ENCODE measurements at regions not wholly inside any gene's neighbourhood (a gene's known extent, or its start where the extent isn't known, plus 50 kb on each side); places are given as distances from the start of the nearest gene placed in this dataset.

DNA sequence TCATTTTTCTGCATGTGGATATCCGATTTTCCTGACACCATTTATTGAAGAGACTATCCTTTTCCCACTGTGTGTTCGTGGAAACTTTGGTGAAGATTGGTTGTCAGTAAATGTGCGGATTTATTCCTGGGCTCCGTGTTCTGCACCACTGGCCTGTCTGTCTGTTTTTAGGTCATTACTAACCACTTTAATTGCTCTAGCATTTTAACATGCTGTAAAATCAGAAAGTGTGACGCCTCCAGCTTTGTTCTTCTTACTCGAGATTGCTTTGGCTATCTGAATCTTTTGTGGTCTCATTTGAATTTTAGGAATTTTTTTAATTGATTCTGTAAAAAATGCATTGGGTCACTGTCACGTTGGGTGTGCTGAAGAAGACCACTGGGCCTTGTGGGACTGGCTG lies 1458.7 kb downstream of the AACS start:
- ChIA-PET CTCF (no interaction called here), POLR2A (no interaction called here)
- DNase-seq (ENCODE audit: low read depth, low spot score) (no peak), FAIRE-seq (no peak)
- Histone ChIP-seq H3K4me1 (ENCODE audit: control insufficient read depth, extremely low read depth, insufficient read depth, low read length) (no peaks in the 10 kb centered on the region), H3K27ac (ENCODE audit: insufficient read depth, low read depth, low read length) (no peak overlapping the region), H3K4me2 (ENCODE audit: insufficient read depth, low read length) (no peak overlapping the region), H3K36me3 (ENCODE audit: control insufficient read depth in 2 of 2, extremely low read depth in 1 of 2, insufficient read depth in 2 of 2, low read length in 2 of 2) (no peaks in the 10 kb centered on the region), H3K9me1 (replicated peaks; ENCODE audit: control insufficient read depth, extremely low read depth, insufficient read depth, low read length) (no peaks in the 10 kb centered on the region), H2AFZ (ENCODE audit: low read depth, low read length) (no peak overlapping the region), H4K20me1 (replicated peaks; ENCODE audit: control insufficient read depth, extremely low read depth, insufficient read depth, low read length) (no peaks in the 10 kb centered on the region), H3K9ac (replicated peaks; ENCODE audit: extremely low read depth, insufficient read depth, low read length) (no peak overlapping the region), H3K79me2 (ENCODE audit: control insufficient read depth, insufficient read depth, low read length) (no peaks in the 10 kb centered on the region), H3K4me3 (replicated peaks in 1 of 3; ENCODE audit: insufficient read depth in 1 of 3, low read depth in 1 of 3, low read length in 3 of 3) (no peak overlapping the region), H3K27me3 (ENCODE audit: control insufficient read depth in 2 of 2, insufficient read depth in 2 of 2, low read length in 2 of 2) (no peaks in the 10 kb centered on the region), H3K9me3 (replicated peaks; ENCODE audit: control insufficient read depth, insufficient read depth, low read length) (peaks cover 4% of the 10 kb centered on the region)
- BruUV-seq (replicated peaks) = no TSS peak
- intact Hi-C loops (cut with micrococcal nuclease) (no loop called here), dilution Hi-C loops (cut with MboI; ENCODE audit: extremely low pct_ligation_motif_present, low sequenced_read_pairs) (no loop called here)
- no peak for TF ChIP-seq GATA2 (IDR thresholded peaks at IDR 0.05; ENCODE audit: insufficient read depth, insufficient read length, low read depth, low read length)
- TF ChIP-seq, protein P1, sequence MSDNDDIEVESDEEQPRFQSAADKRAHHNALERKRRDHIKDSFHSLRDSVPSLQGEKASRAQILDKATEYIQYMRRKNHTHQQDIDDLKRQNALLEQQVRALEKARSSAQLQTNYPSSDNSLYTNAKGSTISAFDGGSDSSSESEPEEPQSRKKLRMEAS (IDR thresholded peaks at IDR 0.05; ENCODE audit: insufficient read depth, insufficient read length) = no peak
- no peak for TF ChIP-seq FOS (IDR thresholded peaks at IDR 0.05; ENCODE audit: borderline replicate concordance, insufficient read depth, low read length)
- no peak for TF ChIP-seq MYC (IDR thresholded peaks at IDR 0.05; ENCODE audit: low read depth, low read length)
- TF ChIP-seq, protein P2, sequence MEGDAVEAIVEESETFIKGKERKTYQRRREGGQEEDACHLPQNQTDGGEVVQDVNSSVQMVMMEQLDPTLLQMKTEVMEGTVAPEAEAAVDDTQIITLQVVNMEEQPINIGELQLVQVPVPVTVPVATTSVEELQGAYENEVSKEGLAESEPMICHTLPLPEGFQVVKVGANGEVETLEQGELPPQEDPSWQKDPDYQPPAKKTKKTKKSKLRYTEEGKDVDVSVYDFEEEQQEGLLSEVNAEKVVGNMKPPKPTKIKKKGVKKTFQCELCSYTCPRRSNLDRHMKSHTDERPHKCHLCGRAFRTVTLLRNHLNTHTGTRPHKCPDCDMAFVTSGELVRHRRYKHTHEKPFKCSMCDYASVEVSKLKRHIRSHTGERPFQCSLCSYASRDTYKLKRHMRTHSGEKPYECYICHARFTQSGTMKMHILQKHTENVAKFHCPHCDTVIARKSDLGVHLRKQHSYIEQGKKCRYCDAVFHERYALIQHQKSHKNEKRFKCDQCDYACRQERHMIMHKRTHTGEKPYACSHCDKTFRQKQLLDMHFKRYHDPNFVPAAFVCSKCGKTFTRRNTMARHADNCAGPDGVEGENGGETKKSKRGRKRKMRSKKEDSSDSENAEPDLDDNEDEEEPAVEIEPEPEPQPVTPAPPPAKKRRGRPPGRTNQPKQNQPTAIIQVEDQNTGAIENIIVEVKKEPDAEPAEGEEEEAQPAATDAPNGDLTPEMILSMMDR (IDR thresholded peaks at IDR 0.05; ENCODE audit: extremely low read depth in 1 of 2, insufficient read depth in 1 of 2, low read depth in 1 of 2, low read length in 2 of 2) = no peak
- no peak for TF ChIP-seq POLR2A (IDR thresholded peaks at IDR 0.05; ENCODE audit: low read depth, low read length)
- no peak for TF ChIP-seq POLR2AphosphoS5 (IDR thresholded peaks at IDR 0.05; ENCODE audit: insufficient read depth, low read depth, low read length)
- TF ChIP-seq EZH2 (IDR thresholded peaks at IDR 0.05; ENCODE audit: borderline replicate concordance, low read depth, low read length, severe bottlenecking) = no peak
- TF ChIP-seq JUN (IDR thresholded peaks at IDR 0.05; ENCODE audit: borderline replicate concordance, insufficient read depth, insufficient read length, low read depth) = no peak

Data from endothelial cell of umbilical vein (primary cell).